ENCODE measurements at regions not wholly inside any gene's neighbourhood (a gene's known extent, or its start where the extent isn't known, plus 50 kb on each side); places are given as distances from the start of the nearest gene placed in this dataset.

- DNase-seq (ENCODE audit: low read depth) = no peak
Measured at GRCh38 chr1:116819081-116819480, 64.9 kb downstream of the CD2 start.

GRCh38 chr1:116820369-116820768 lies 66.1 kb downstream of the CD2 start:
- DNase-seq (ENCODE audit: low read depth) = peak; percentile 70

- no peak for DNase-seq (ENCODE audit: low read depth)
Measured at GRCh38 chr1:116821763-116822162, 67.5 kb downstream of the CD2 start.

GRCh38 chr1:116824631-116825206 lies 70.5 kb downstream of the CD2 start:
- no peak for DNase-seq (ENCODE audit: low read depth)

- no peak for DNase-seq (ENCODE audit: low read depth)
Measured at GRCh38 chr1:116825207-116825719, 71.0 kb downstream of the CD2 start.

GRCh38 chr1:116825720-116826438 lies 71.6 kb downstream of the CD2 start:
- no peak for DNase-seq (ENCODE audit: low read depth)

- no peak for DNase-seq (ENCODE audit: low read depth)
Measured at GRCh38 chr1:116826818-116827606, 72.8 kb downstream of the CD2 start.

GRCh38 chr1:116827607-116828105 lies 73.4 kb downstream of the CD2 start:
- no peak for DNase-seq (ENCODE audit: low read depth)

- DNase-seq (ENCODE audit: low read depth) = no peak
Measured at GRCh38 chr1:116832308-116832931, 77.3 kb upstream of the PTGFRN start.

- DNase-seq (ENCODE audit: low read depth) = no peak
Measured at GRCh38 chr1:116832932-116833578, 76.7 kb upstream of the PTGFRN start.

- DNase-seq (ENCODE audit: low read depth) = no peak
Measured at GRCh38 chr1:116833718-116834117, 76.0 kb upstream of the PTGFRN start.

- DNase-seq (ENCODE audit: low read depth) = no peak
Measured at GRCh38 chr1:116834595-116834994, 75.1 kb upstream of the PTGFRN start.

- DNase-seq (ENCODE audit: low read depth) = no peak
Measured at GRCh38 chr1:116835161-116835560, 74.6 kb upstream of the PTGFRN start.

- DNase-seq (ENCODE audit: low read depth) = no peak
Measured at GRCh38 chr1:116836099-116836498, 73.6 kb upstream of the PTGFRN start.

GRCh38 chr1:116841569-116842344 lies 68.0 kb upstream of the PTGFRN start:
- DNase-seq (ENCODE audit: low read depth) = no peak

- DNase-seq (ENCODE audit: low read depth) = no peak
Measured at GRCh38 chr1:116842654-116843053, 67.1 kb upstream of the PTGFRN start.

GRCh38 chr1:116844775-116845174 lies 64.9 kb upstream of the PTGFRN start:
- DNase-seq (ENCODE audit: low read depth) = no peak

GRCh38 chr1:116847190-116847589 lies 62.5 kb upstream of the PTGFRN start:
- DNase-seq (ENCODE audit: low read depth) = no peak

GRCh38 chr1:116847688-116848531 lies 61.8 kb upstream of the PTGFRN start:
- no peak for DNase-seq (ENCODE audit: low read depth)

GRCh38 chr1:116850436-116850835 lies 59.3 kb upstream of the PTGFRN start:
- no peak for DNase-seq (ENCODE audit: low read depth)
